NT2/D1 (cell line): ENCODE measurements at regions not wholly inside any gene's neighbourhood (a gene's known extent, or its start where the extent isn't known, plus 50 kb on each side); places are given as distances from the start of the nearest gene placed in this dataset.

Source experiments
- SUZ12 ChIP-seq: IDR thresholded peaks from 2 replicates; pipeline ENCODE4 v1.6.1; 2011; ENCODE audit not compliant: insufficient read length, insufficient read depth; ENCODE audit errors: extremely low read depth
- YY1 ChIP-seq: IDR thresholded peaks from 2 replicates; pipeline ENCODE4 v1.6.1; 2011; ENCODE audit not compliant: insufficient read length, insufficient read depth
- ZNF274 ChIP-seq: IDR thresholded peaks from 2 replicates; pipeline ENCODE4 v1.6.1; 2011; ENCODE audit warnings: mild to moderate bottlenecking, low read depth, low read length

DNA sequence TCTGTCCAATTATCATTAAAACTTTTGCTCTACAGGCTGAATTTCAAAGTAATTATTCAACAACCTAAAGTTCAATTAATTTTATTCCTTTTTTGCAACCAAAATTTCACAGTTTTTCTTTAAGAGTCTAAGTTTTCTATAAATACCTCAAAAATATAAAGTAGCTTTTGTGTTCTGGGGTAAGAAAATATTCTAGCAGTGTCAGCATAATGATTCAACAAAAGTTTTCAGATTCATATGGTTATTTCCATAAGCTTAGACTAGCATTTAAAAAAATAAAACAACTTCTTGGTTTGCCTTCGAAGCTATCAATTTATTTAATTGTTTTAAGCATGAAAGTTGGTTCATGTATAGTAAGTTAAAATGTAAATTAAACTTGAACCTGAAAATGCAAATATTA is 1962.3 kb upstream of the CDH6 start:
- TF ChIP-seq SUZ12 (no peak), YY1 (no peak), ZNF274 (no peak)
